ENCODE measurements at regions not wholly inside any gene's neighbourhood (a gene's known extent, or its start where the extent isn't known, plus 50 kb on each side); places are given as distances from the start of the nearest gene placed in this dataset.

GRCh38 chr5:92992073-92992472, 588.9 kb downstream of the NR2F1-AS1 start:
- intact Hi-C loops (cut with DNase I; ENCODE audit: low total_unique reads) = no loop called here
- DNase-seq = no peak

GRCh38 chr5:92991581-92992067, 589.4 kb downstream of the NR2F1-AS1 start:
- H3K36me3 ChIP-seq = no peaks in the 10 kb centered on the region
- no peak overlapping the region for H3K4me3 ChIP-seq
- no peaks in the 10 kb centered on the region for H3K4me1 ChIP-seq
- WGBS, 5 donors = 43 to 64% (median 49%) methylated on average over 3 of the region's 3 CpGs
- intact Hi-C loops (cut with DNase I; ENCODE audit: low total_unique reads) = no loop called here
- peaks cover 4 to 24% (median 17%) of the 10 kb centered on the region in 8 donors for H3K9me3 ChIP-seq
- no peak overlapping the region for H3K27ac ChIP-seq
- no peak for TF ChIP-seq POLR2AphosphoS5 (IDR thresholded peaks at IDR 0.05)
- no peak for DNase-seq
- H3K27me3 ChIP-seq (replicated peaks in 1 of 7) = no peaks in the 10 kb centered on the region

More at GRCh38 chr5:92992073-92992472, 588.9 kb downstream of the NR2F1-AS1 start:
- peaks cover 4 to 24% (median 17%) of the 10 kb centered on the region in 8 donors for H3K9me3 ChIP-seq
- H3K27ac ChIP-seq = no peak overlapping the region
- no peaks in the 10 kb centered on the region for H3K27me3 ChIP-seq (replicated peaks in 1 of 7)
- no peaks in the 10 kb centered on the region for H3K4me1 ChIP-seq
- no peak for TF ChIP-seq POLR2AphosphoS5 (IDR thresholded peaks at IDR 0.05)
- TF ChIP-seq POLR2A (IDR thresholded peaks at IDR 0.05) = no peak
- TF ChIP-seq CTCF (IDR thresholded peaks at IDR 0.05 in 8 of 11, conservative IDR thresholded peaks at IDR 0.05 in 3 of 11) = no peak
- H3K4me3 ChIP-seq = no peak overlapping the region
- H3K36me3 ChIP-seq = no peaks in the 10 kb centered on the region

- intact Hi-C loops (cut with DNase I; ENCODE audit: low total_unique reads) = no loop called here
- H3K4me1 ChIP-seq = no peaks in the 10 kb centered on the region
- 73 to 79% (median 76%) methylated on average over 6 of the region's 6 CpGs for WGBS, 5 donors
Measured at GRCh38 chr5:92990771-92991170, 590.2 kb downstream of the NR2F1-AS1 start.

GRCh38 chr5:92981001-92981400, 600.0 kb downstream of the NR2F1-AS1 start:
- 50 to 75% (median 58%) methylated on average over 1 of the region's 1 CpG for WGBS, 5 donors
- no peak for DNase-seq
- H3K27me3 ChIP-seq (replicated peaks in 1 of 7) = no peaks in the 10 kb centered on the region
- H3K4me1 ChIP-seq = no peaks in the 10 kb centered on the region
- H3K36me3 ChIP-seq = no peaks in the 10 kb centered on the region
- no peak overlapping the region for H3K27ac ChIP-seq
- H3K9me3 ChIP-seq = peaks cover 0 to 2% (median 0%) of the 10 kb centered on the region in 8 donors
- H3K4me3 ChIP-seq = no peak overlapping the region
- TF ChIP-seq POLR2A (IDR thresholded peaks at IDR 0.05) (no peak), POLR2AphosphoS5 (IDR thresholded peaks at IDR 0.05) (no peak), CTCF (IDR thresholded peaks at IDR 0.05 in 8 of 11, conservative IDR thresholded peaks at IDR 0.05 in 3 of 11) (no peak)
- intact Hi-C loops (cut with DNase I; ENCODE audit: low total_unique reads) = no loop called here

More at GRCh38 chr5:92990771-92991170, 590.2 kb downstream of the NR2F1-AS1 start:
- DNase-seq = no peak
- no peak for TF ChIP-seq POLR2AphosphoS5 (IDR thresholded peaks at IDR 0.05)
- H3K27ac ChIP-seq = no peak overlapping the region
- H3K27me3 ChIP-seq (replicated peaks in 1 of 7) = no peaks in the 10 kb centered on the region
- H3K36me3 ChIP-seq = no peaks in the 10 kb centered on the region
- H3K4me3 ChIP-seq = no peak overlapping the region
- H3K9me3 ChIP-seq = peaks cover 4 to 28% (median 18%) of the 10 kb centered on the region in 8 donors

- H3K36me3 ChIP-seq = no peaks in the 10 kb centered on the region
- H3K27ac ChIP-seq = no peak overlapping the region
- no peak overlapping the region for H3K4me3 ChIP-seq
- H3K9me3 ChIP-seq = no peaks in the 10 kb centered on the region
- DNase-seq = no peak
- no peaks in the 10 kb centered on the region for H3K4me1 ChIP-seq
- 77 to 86% (median 82%) methylated on average over 3 of the region's 3 CpGs for WGBS, 5 donors
- TF ChIP-seq POLR2A (IDR thresholded peaks at IDR 0.05) = no peak
- no peak for TF ChIP-seq CTCF (IDR thresholded peaks at IDR 0.05 in 8 of 11, conservative IDR thresholded peaks at IDR 0.05 in 3 of 11)
- TF ChIP-seq POLR2AphosphoS5 (IDR thresholded peaks at IDR 0.05) = no peak
- intact Hi-C loops (cut with DNase I; ENCODE audit: low total_unique reads) = no loop called here
- H3K27me3 ChIP-seq (replicated peaks in 1 of 7) = no peaks in the 10 kb centered on the region
Measured at GRCh38 chr5:92980491-92980890, 600.5 kb downstream of the NR2F1-AS1 start.

Measured in spleen (tissue), 11 donors.